HuH-7.5 (cell line): ENCODE measurements at regions not wholly inside any gene's neighbourhood (a gene's known extent, or its start where the extent isn't known, plus 50 kb on each side); places are given as distances from the start of the nearest gene placed in this dataset.

Experiments
- DNase-seq: peaks from one replicate; pipeline ENCODE4 v3.0.0; 2011; ENCODE audit warnings: low spot score

DNA sequence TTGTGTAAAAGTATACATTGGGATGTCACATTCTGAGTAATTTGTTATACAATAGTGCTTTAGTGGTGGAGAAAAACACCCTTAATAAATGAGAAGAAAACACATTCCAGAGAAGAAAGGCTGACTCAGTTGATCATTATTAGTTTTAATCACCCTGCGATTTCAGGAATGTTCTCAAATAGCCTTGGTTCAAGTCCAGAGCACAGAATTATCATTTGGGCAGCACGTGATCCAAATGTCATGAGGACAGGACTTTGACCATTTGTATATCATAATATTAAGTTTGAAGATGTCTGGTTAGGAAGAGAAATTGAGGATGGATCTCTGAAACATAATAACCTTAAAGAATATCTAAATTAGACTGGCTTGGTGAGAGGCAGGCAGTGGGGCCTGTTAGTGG is 1434.3 kb upstream of the TENM3 start:
- no peak for DNase-seq

DNA sequence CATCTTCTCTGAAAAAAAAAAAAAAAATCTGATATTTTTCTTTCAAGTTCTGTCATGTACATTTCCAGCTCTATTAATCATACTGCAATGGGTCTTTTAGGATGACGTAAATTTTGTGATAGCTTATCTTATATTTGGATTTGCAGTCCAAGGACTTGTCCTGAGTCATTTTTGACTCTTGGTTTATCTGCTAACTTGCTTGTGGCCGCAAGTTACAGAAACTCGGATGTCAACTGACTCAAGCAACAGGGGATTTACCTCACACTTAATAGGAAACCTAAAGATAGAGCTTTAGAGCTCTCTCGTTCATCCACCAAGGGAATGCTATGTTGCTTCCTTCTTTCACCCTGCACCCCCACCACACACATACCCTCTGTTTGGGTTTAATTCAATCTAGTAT is 1433.8 kb upstream of the TENM3 start:
- no peak for DNase-seq

DNA sequence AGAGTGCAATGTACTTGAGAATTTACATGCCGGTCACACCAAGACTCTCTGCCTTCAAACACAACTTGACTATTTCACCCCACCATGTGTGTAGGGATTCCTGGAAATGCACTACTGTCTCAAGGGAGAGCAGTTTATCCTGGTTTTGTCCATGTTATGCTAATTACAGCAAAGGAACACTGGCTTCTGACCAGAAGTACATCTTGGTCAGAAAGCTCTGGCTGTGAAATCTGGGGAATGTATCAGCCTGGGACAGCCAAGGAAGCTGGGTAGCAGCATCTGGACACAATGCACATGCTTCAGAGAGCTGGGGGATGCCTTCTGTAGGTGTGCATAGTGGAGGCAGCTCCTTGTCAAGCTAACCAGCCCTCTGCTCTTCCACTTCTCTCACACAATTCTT is 1432.6 kb upstream of the TENM3 start:
- DNase-seq, result no peak

DNA sequence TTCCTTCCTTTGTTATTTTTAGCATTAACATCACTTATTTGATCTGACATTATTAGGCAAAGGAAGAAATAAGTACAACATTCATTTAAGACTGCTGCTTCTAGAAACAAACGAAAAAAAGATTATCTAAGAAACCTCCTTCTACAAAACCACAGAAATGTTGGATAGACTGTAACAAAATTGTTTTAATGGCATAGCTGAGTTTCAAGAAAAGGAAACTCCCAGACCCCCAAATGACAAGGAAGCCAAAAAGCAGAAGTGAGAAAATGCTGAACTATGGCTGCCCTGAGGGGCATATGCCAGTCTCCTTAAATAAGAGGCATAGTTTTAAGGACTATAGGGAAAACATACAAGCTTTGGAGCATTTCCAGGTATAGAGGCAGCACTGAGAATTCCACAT is 1431.6 kb upstream of the TENM3 start:
- DNase-seq, result no peak

DNA sequence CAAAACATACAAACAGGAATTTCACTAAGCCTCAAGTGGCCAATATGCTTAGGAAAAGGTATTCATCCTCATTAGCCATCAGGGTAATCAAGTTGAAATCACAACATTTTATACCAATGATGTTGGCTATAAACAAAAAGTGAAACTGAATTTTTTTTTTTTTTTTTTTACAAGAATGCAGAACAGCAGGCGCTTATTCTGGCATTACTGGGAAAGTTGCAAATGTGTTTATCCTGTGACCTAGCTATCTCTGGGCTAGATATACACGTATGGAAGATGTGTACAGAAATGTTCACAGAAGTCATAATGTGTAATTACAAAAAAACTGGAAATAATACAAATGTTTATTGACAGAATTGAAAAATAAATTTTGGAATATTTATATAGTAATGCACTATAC is 1430.4 kb upstream of the TENM3 start:
- DNase-seq, result no peak

DNA sequence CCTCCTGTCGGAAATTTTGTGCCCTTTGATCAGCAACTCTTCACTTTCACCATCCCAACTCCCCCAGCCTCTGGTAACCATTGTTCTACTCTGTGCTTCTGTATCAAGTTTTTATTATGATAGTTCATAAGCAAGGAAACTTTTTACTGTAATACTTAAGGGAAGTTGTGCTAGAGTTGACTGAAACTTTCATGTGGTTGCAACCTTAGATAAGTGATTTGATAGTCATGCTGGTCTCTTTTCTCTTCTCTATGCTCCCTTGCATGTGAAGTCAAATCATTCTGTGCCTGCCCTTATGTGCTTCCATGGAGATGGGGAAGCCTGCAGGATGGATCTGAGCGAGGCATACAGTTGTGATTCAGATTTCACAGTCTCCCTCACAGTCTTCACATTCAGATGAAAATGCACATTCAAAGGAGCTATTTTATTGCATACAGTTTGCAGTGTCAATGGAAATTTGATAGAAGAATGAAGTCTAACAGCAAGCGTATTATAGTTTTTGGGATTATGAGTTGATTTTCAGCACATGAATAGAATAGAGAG is 1428.3 kb upstream of the TENM3 start:
- no peak for DNase-seq

DNA sequence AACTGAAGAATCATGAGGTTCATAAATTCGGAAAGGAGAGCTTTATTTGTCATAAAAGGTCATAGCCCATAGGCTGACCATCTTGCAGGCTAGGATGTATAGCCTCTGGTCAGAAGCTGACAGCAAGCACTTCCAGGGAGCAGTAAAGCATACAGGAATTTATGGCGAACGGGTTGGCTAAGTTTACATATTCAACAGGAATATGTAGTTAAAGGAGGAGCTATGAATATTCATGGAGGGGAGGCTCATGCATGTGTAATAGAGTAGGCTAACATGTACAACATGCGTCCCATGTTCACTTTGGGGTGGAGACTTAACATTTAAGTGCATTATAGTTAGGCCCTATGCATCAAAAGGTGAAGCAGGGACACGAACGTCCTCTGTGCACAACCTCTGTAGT is 1425.7 kb upstream of the TENM3 start:
- DNase-seq, result no peak

DNA sequence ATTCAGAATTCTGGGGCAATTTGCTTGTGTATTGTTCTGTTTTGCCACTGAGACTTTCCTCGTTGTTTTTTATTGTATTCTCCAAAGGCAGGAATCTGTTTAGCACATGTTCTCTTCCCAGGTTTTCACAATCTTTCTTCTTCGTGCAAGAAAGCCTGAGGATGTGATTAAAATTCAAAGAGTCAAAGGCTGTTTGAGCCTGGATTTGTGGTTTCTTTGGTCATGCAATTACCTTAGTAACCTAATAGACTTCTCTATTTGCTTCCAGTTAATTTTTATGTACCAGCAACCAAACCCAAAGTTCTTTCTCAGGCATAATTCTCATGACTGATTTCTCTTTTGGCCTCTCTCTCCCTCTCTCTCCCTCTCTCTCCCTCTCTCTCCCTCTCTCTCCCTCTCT is 1420.1 kb upstream of the TENM3 start:
- no peak for DNase-seq

DNA sequence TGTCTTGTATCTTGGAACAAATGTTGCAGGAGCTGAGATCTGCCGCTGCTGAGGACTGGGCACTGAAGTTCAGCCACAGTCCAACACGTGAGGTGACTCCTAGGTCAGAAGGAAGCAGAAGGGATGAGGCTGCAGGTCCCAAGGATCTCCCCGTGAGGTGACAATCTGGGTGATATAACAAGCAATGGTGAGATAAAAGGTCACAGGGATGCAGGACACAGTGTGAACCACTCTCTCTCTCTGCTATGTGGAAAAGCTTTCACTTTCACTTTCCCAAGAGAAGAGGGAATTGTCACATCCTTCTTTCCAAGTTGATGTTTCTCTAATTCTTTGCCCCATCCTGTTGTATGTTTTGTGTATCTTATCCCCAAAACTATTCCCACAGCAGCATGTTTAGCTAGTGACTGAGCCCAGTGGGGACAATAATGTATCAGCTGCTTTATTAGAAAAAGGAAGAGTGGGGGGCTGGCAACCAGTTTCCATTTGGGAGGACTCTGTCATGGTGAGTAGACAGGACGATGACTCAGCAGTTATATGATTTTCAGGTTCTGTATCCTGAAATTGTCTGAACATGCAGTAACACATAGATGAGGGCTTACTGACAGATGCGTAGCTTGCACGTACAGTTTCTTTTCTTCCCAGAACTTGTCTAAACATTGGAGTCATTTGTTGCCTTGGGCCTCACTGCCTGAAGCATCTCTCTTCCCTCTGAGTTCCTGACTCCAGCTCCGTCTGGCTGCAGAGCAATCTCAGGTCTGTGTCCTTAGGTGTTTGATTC is 1415.8 kb upstream of the TENM3 start:
- DNase-seq, result no peak

DNA sequence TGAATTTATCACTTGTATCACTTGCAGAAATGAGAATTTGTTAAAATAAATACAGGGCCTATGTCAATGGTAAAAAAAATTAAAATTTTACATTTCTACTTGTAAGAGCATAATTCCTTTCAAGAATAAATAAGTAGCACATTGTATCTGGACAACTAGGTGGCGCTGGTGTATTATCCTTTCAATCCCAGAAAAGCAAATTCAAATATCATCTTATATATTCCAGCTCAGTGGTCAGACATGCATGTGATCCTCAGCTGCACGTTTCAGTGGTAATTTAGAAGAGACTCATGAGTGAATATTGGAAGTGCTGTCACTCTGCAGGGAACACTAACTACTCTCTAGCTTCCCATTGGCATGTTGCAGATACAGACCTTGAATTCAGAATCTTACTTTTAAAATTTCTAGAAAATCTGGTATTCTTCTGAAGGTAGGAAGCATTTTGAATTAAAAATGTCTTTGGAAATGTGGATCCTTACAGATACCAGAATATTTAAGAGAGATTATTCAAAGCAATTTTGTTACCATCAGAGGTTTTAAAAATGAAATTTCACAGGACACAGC is 1414.7 kb upstream of the TENM3 start:
- no peak for DNase-seq

DNA sequence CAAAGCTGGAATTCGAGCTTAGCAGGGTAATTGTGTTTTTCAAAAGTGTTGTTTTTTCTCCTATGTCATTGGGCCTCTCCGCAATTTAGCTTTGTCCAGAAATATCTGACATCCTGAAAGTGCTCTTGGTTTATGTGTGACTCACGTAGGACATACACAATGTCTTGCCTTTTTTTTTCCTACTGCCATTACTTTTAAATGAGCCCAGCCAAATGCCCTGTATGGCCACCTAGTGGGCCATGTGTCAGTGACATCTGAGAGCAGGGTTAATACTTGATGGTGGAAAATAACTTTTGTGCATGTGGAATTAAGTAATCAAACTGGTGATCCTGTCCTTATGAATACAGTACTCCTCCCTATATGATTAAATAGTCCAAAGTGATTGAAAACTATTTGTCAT is 1411.1 kb upstream of the TENM3 start:
- no peak for DNase-seq

DNA sequence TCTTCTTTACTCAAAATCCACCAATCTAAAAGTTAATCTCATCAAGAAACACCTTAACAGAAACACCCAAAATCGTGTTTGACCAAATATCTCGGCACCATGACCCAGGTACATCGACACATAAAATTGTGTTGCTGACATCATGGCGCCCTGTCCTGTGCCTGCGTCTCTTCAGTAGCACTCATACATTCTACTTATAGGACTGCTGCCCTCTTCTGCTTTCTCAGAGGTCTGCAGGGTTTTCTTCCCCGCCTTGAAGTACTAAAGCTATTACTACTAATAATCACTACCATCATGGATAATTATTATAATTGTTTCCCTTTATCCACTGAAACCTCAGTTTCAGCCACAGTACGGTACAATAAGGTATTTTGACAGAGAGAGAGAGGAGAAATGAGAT is 1403.1 kb upstream of the TENM3 start:
- DNase-seq, result no peak

DNA sequence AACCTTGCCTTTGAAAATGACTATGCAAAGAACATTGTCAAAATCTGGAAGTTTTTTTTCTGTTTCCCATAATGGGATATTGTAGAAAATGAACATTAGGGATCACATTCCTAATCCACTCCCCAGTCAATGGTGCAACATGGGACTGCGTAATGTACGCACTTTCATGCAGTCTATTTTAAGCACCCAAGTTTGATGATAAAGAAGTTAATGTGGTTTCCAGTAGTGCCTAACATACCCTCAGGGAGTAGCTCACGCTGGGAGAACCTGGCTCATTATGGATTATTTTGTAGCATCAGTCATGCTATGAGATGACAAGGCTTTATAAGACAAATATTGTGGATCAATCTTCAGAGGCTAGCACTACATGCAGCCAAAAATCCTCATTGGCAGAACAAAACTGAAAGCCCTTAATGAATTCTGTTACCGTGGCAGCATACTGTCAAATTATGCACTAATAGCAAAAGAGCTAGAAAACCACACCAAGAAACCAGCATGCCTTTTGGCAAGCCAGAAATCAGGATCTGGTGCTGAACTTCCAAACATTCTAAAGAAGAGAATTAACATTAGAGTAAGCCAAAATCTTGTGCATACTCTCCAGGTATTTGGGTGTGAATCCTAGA is 1392.8 kb upstream of the TENM3 start:
- DNase-seq, result no peak

DNA sequence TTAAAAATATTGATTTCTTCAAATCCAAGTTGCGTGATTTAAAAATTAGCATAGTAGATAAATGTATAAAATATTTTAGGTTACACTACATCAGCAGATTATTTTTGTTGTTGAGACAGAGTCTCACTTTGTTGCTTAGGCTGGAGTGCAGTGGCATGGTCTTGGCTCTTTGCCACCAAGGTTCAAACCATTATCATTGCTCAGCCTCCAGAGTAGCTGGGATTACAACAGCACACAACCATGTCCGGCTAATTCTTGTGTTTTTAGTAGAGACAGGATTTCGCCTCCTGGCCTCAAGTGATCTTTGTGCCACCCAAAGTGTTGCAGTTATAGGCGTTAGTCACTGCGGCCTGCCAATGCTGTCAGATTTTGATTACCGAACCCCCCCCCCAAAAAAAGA is 1390.5 kb upstream of the TENM3 start:
- DNase-seq, result no peak

DNA sequence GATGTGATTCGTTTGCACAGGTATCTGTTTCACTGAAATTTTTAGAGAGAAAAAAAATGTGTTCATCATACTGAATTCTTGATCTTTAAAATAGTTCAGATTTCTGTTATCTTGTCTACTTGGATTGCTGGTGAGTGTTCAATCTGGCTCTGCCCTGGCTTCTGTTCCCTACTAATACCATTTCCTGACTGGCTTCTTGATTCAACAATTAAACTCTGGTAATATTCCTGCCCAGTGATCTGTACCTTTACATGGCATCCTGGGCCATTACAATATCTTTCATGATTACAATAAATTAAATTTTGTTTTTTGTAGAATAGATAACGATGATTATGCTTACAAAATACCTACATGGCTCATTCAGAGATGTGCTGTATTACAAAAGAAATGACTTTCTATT is 1388.0 kb upstream of the TENM3 start:
- DNase-seq, result no peak

DNA sequence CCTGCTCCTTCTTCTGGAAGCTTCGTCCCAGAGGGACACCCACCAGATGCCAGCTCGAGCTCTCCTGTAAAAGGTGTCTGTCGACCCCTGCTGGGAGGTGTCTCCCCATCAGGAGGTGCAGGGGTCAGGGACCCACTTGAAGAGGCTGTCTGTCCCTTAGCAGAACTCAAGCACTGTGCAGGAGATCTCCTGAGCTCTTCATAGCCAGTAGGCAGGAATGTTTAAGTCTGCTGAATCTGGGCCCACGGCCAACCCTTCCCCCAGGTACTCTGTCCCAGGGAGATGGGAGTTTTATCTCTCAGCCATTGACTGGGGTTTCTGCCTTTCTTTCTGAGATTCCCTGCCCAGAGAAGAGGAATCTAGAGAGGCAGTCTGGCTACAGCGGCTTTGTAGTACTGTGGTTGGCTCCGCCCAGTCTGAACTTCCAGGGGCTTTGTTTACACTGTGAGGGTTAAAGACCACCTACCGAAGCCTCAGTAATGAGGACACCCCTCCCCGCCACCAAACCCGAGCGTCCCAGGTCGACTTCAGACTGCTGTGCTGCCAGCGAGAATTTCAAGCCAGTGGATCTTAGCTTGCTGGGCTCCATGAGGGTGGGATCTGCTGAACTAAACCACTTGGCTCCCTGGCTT is 1383.0 kb upstream of the TENM3 start:
- no peak for DNase-seq

DNA sequence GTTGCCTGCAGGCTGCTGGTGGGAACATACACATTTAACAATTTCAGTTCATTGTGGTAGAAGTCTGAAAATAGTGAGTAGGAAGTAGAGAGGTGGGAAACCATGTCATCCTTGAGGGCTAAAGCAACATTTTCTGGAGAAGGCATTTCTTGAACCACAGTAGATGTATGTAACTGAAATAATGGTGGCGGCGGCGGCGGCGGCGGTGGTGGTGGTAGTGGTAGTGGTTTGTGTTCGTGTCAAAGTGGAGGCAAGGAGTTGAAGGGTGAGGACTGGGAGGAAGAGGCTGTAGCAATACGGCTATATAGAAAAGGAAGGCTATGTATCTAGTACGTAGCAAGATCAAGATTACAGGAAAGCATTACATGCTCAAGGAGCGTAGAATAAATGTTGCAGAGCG is 1381.6 kb upstream of the TENM3 start:
- DNase-seq, result no peak

DNA sequence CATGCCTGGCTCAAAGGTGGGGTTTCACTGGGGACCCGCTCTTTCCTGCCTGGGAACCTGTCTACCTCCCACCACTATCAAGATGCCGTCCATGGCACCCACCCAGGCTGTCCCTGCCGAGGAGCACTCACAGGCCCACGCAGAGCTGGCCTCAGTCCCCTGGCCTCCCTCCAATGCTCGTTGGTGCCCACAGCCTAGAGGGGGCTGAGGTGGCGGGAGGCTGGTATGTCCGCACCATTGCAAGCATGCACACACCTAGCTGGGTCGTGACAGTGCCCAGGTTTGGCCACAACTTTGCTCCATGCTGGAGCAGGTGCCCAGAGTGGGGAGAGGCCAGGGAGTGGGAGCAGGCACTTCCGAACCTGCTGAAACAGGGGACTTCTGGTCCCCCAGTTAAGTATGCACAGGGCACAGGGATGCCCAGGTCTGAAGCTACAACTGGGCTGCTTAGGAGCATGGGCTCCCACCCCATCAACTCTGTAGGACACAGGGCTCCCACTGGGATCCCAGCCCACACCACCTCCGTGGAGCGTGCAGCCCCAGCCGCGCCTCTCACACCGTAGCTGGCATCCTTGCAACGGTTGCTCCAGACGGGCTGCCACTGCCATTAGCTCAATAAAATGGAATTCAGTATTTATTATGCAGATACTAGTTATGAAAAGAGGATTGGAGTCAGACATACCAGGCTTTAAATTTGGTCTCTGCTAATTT is 1376.1 kb upstream of the TENM3 start:
- DNase-seq, result no peak

DNA sequence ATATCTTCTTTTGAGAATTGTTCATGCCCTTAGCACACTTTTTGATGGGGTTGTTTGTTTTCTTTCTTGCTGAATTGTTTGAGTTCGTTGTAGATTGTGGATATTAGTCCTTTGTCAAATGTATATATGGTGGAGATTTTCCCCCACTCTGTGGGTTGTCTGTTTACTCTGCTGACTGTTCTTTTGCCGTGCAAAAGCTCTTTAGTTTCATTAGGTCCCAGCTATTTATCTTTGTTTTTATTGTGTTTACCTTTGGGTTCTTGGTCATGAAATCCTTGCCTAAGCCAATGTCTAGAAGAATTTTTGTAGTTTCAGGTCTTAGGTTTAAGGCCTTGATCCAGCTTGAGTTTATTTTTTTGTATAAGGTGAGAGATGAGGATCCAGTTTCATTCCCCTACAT is 1372.6 kb upstream of the TENM3 start:
- no peak for DNase-seq

DNA sequence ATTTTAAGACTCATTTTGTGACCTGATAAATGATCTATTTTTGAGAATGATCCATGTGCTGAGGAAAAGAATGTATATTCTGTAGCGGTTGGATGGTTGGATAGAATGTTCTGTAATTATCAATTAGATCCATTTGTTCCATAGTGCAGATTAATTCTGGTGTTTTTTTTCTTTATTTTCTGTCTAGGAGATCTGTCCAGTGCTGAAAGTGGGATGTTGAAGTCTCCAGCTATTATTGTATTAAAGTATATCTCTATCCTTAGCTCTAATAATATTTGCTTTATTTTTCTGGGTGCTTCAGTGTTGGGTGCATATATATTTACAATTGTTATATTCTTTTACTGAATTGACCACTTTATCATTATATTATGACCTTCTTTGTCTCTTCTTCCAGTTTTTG is 1344.9 kb upstream of the TENM3 start:
- DNase-seq, result no peak

DNA sequence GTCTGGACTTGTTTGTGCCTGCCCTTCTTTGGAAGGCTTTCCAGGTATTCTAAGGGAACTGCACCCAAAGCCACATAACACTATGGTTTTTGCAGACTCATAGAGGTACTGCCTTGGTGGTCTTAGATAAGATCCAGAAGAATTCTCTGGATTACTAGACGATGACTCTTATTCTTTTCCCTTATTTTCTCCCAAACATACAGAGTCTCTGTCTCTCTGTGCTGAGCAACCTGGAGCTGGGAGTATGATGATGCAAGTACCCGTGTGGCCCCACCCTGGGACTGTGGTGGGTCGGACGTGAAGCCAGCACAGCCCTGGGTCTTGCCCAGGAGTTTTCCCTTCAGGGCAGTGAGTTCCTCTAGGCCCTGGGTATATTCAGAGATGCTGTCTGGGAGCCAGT is 1342.4 kb upstream of the TENM3 start:
- no peak for DNase-seq

DNA sequence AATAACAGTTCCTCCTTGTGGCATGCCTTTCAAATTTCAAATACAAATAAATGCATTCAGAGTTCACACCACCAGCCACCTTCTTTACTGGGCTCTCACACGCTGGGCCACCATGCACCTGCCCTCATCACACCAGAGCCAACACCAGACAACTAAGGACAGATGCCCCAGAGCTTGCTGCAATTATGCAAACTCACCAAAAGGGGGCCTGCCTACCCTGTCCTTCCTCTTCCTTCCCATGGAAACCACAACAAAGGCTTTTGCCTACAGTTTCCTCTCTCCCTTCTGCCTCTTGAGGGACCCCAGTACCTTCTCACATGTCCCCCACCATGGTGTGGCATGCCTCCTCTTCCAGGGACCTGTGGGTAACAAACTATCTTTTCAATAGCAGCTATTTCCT is 1333.9 kb upstream of the TENM3 start:
- no peak for DNase-seq
